Karpas-422 (cell line): ENCODE measurements at regions not wholly inside any gene's neighbourhood (a gene's known extent, or its start where the extent isn't known, plus 50 kb on each side); places are given as distances from the start of the nearest gene placed in this dataset.

Source experiments
- DNase-seq: peaks from one replicate; pipeline ENCODE4 v3.0.0-alpha.2; 2015
- H2AFZ ChIP-seq: fragments of 200-600 bp; sonication (generic); 2 replicates; pipeline ENCODE4 v1.6.1; 2014; ENCODE audit warnings: antibody characterized with exemption, low read length, mixed read lengths
- H3K27ac ChIP-seq: fragments of 200-600 bp; sonication (generic); 2 replicates; pipeline ENCODE4 v1.5.1; 2014; ENCODE audit warnings: mild to moderate bottlenecking, low read length, moderate library complexity
- H3K27me3 ChIP-seq: fragments of 200-600 bp; sonication (generic); 2 replicates; pipeline ENCODE4 v1.6.1; 2014; ENCODE audit warnings: low read length, mixed read lengths
- H3K36me3 ChIP-seq: fragments of 200-600 bp; sonication (generic); 2 replicates; pipeline ENCODE4 v1.6.1; 2014; ENCODE audit warnings: low read length, mixed read lengths; ENCODE audit not compliant: insufficient read depth
- H3K4me1 ChIP-seq: fragments of 200-600 bp; sonication (generic); 2 replicates; pipeline ENCODE4 v1.6.1; 2014; ENCODE audit warnings: mild to moderate bottlenecking, low read length, mixed read lengths
- H3K4me2 ChIP-seq: fragments of 200-600 bp; sonication (generic); 2 replicates; pipeline ENCODE4 v1.6.1; 2014; ENCODE audit warnings: low read length, low read depth, mild to moderate bottlenecking; ENCODE audit not compliant: poor library complexity, severe bottlenecking
- H3K4me3 ChIP-seq: fragments of 200-600 bp; sonication (generic); 2 replicates; pipeline ENCODE4 v1.5.1; 2014; ENCODE audit warnings: mild to moderate bottlenecking, antibody characterized with exemption, low read length, mixed read lengths
- H3K79me2 ChIP-seq: fragments of 200-600 bp; sonication (generic); 2 replicates; pipeline ENCODE4 v1.6.1; 2014; ENCODE audit warnings: mild to moderate bottlenecking, low read length, mixed read lengths
- H3K9ac ChIP-seq: fragments of 200-600 bp; sonication (generic); 2 replicates; pipeline ENCODE4 v1.6.0; 2014; ENCODE audit warnings: low read length
- H3K9me2 ChIP-seq: fragments of 200-600 bp; sonication (generic), shearing (Covaris generic); replicated peaks from 2 replicates; pipeline ENCODE4 v1.6.0; 2014; ENCODE audit warnings: mild to moderate bottlenecking, low read length, moderate library complexity; ENCODE audit not compliant: insufficient read depth
- H3K9me3 ChIP-seq: fragments of 300-700, 200-600 bp; sonication (generic); 2 replicates; pipeline ENCODE4 v1.6.1; 2014; ENCODE audit warnings: low read length, mixed read lengths
- H4K20me1 ChIP-seq: fragments of 200-600 bp; sonication (generic); 2 replicates; pipeline ENCODE4 v1.6.1; 2014; ENCODE audit warnings: mild to moderate bottlenecking, antibody characterized with exemption, low read length, low read depth; ENCODE audit not compliant: insufficient read depth

GRCh38 chrX:107561468-107562215 is 66.7 kb upstream of the PRPS1 start:
- no peaks in the 10 kb centered on the region for H3K9me3 ChIP-seq
- no peak for DNase-seq
- no peaks in the 10 kb centered on the region; the same call in 1 of the 2 replicates for H3K36me3 ChIP-seq
- H3K4me2 ChIP-seq, result no peak overlapping the region
- H3K27me3 ChIP-seq, result no peaks in the 10 kb centered on the region
- H3K27ac ChIP-seq, result no peak overlapping the region
- H3K4me3 ChIP-seq, result no peak overlapping the region
- H3K79me2 ChIP-seq, result no peaks in the 10 kb centered on the region
- no peaks in the 10 kb centered on the region for H3K9me2 ChIP-seq
- H3K4me1 ChIP-seq, result peaks cover 3% of the 10 kb centered on the region; the same call in 1 of the 2 replicates
- no peaks in the 10 kb centered on the region for H4K20me1 ChIP-seq
- no peak overlapping the region for H3K9ac ChIP-seq
- no peak overlapping the region for H2AFZ ChIP-seq

GRCh38 chrX:107562482-107562881 is 65.8 kb upstream of the PRPS1 start:
- no peaks in the 10 kb centered on the region for H4K20me1 ChIP-seq

GRCh38 chrX:107563824-107564223 is 64.5 kb upstream of the PRPS1 start:
- Histone ChIP-seq H3K4me2 (no peak overlapping the region), H2AFZ (no peak overlapping the region), H3K4me3 (no peak overlapping the region), H3K27me3 (no peaks in the 10 kb centered on the region), H3K9ac (no peak overlapping the region), H3K79me2 (no peaks in the 10 kb centered on the region), H3K9me2 (no peaks in the 10 kb centered on the region), H3K4me1 (peaks cover 9% of the 10 kb centered on the region; the same call in 1 of the 2 replicates), H4K20me1 (no peaks in the 10 kb centered on the region), H3K27ac (no peak overlapping the region), H3K9me3 (no peaks in the 10 kb centered on the region), H3K36me3 (no peaks in the 10 kb centered on the region; the same call in 1 of the 2 replicates)
- DNase-seq, result no peak

More at GRCh38 chrX:107562482-107562881, 65.8 kb upstream of the PRPS1 start:
- H3K36me3 ChIP-seq, result no peaks in the 10 kb centered on the region; the same call in 1 of the 2 replicates
- H3K27me3 ChIP-seq, result no peaks in the 10 kb centered on the region
- no peak for DNase-seq
- H3K4me3 ChIP-seq, result no peak overlapping the region
- no peaks in the 10 kb centered on the region for H3K79me2 ChIP-seq
- no peak overlapping the region for H3K9ac ChIP-seq
- H3K4me1 ChIP-seq, result peaks cover 5% of the 10 kb centered on the region; the same call in 1 of the 2 replicates
- H3K27ac ChIP-seq, result no peak overlapping the region
- H2AFZ ChIP-seq, result no peak overlapping the region
- H3K4me2 ChIP-seq, result no peak overlapping the region
- no peaks in the 10 kb centered on the region for H3K9me3 ChIP-seq
- H3K9me2 ChIP-seq, result no peaks in the 10 kb centered on the region

GRCh38 chrX:107565015-107565414 is 63.3 kb upstream of the PRPS1 start:
- no peak for DNase-seq
- no peak overlapping the region for H3K9ac ChIP-seq
- no peaks in the 10 kb centered on the region for H3K9me3 ChIP-seq
- H3K27ac ChIP-seq, result no peak overlapping the region
- H3K79me2 ChIP-seq, result no peaks in the 10 kb centered on the region
- H4K20me1 ChIP-seq, result no peaks in the 10 kb centered on the region
- H3K9me2 ChIP-seq, result no peaks in the 10 kb centered on the region
- no peak overlapping the region for H3K4me3 ChIP-seq
- H3K4me1 ChIP-seq, result peaks cover 9% of the 10 kb centered on the region; the same call in 1 of the 2 replicates
- H3K36me3 ChIP-seq, result no peaks in the 10 kb centered on the region; the same call in 1 of the 2 replicates
- H3K4me2 ChIP-seq, result no peak overlapping the region
- H3K27me3 ChIP-seq, result no peaks in the 10 kb centered on the region
- no peak overlapping the region for H2AFZ ChIP-seq

GRCh38 chrX:107565931-107566603 is 62.2 kb upstream of the PRPS1 start:
- H3K4me3 ChIP-seq, result no peak overlapping the region
- H3K36me3 ChIP-seq, result no peaks in the 10 kb centered on the region
- H4K20me1 ChIP-seq, result no peaks in the 10 kb centered on the region
- H3K79me2 ChIP-seq, result no peaks in the 10 kb centered on the region
- no peak overlapping the region for H2AFZ ChIP-seq
- H3K9me2 ChIP-seq, result no peaks in the 10 kb centered on the region
- no peak overlapping the region for H3K4me2 ChIP-seq
- no peak for DNase-seq
- H3K9ac ChIP-seq, result no peak overlapping the region
- no peak overlapping the region for H3K27ac ChIP-seq
- peaks cover 9% of the 10 kb centered on the region; the same call in 1 of the 2 replicates for H3K4me1 ChIP-seq
- no peaks in the 10 kb centered on the region for H3K9me3 ChIP-seq
- H3K27me3 ChIP-seq, result no peaks in the 10 kb centered on the region

- Histone ChIP-seq H3K4me1 (peaks cover 6% of the 10 kb centered on the region; the same call in 1 of the 2 replicates), H3K4me3 (no peak overlapping the region), H3K79me2 (no peaks in the 10 kb centered on the region), H3K9me2 (no peaks in the 10 kb centered on the region), H3K9me3 (no peaks in the 10 kb centered on the region), H2AFZ (no peak overlapping the region), H3K36me3 (no peaks in the 10 kb centered on the region), H3K4me2 (no peak overlapping the region), H3K9ac (no peak overlapping the region), H3K27me3 (no peaks in the 10 kb centered on the region), H3K27ac (no peak overlapping the region), H4K20me1 (no peaks in the 10 kb centered on the region)
- no peak for DNase-seq
Measured at GRCh38 chrX:107566604-107567262, 61.6 kb upstream of the PRPS1 start.

GRCh38 chrX:107567370-107567769 is 60.9 kb upstream of the PRPS1 start:
- H3K36me3 ChIP-seq, result no peaks in the 10 kb centered on the region
- no peaks in the 10 kb centered on the region for H3K79me2 ChIP-seq
- no peak overlapping the region for H3K4me3 ChIP-seq
- H3K9ac ChIP-seq, result no peak overlapping the region
- H2AFZ ChIP-seq, result no peak overlapping the region
- DNase-seq, result no peak
- H3K9me2 ChIP-seq, result no peaks in the 10 kb centered on the region
- H3K4me1 ChIP-seq, result peaks cover 6% of the 10 kb centered on the region; the same call in 1 of the 2 replicates
- no peaks in the 10 kb centered on the region for H3K27me3 ChIP-seq
- H3K4me2 ChIP-seq, result no peak overlapping the region
- no peak overlapping the region for H3K27ac ChIP-seq
- no peaks in the 10 kb centered on the region for H3K9me3 ChIP-seq
- no peaks in the 10 kb centered on the region for H4K20me1 ChIP-seq
